ENCODE measurements at regions not wholly inside any gene's neighbourhood (a gene's known extent, or its start where the extent isn't known, plus 50 kb on each side); places are given as distances from the start of the nearest gene placed in this dataset.
"Not testable (repeated sequence)": the region's sequence is repeated elsewhere in the genome, so short reads cannot be mapped to it uniquely, and the experiment has no call there.

DNA sequence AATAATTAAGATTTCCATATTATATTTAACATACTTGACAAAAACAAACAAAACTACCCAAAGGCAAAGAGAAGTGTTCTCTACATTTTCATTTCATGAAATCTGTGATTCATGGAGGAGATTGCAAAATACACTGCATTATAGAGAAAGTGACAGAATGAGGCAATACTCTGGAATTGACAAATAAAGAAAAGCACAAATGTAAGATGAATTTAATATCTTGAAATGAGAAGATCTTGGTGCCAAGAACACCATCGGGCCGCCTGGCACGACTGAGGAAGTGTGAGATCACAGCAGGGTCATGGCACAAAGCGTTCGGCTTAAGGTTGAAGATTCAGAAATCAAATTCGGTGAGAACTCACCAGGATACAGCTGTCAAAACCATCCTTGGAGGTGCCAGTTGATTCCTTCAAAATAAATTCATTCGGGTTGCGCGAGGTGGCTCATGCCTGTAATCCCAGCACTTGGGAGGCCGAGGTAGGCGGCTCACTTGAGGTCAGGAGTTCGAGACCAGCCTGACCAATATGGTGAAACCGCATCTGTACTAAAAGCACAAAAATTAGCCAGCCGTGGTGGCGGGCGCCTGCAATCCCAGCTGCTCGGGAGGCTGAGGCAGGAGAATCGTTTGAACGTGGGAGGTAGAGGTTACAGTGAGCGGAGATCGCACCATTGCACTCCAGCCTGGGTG lies 174.0 kb upstream of the PFKP start:
- DNase-seq (ENCODE audit: low read depth in 2 of 2), result no peak

DNA sequence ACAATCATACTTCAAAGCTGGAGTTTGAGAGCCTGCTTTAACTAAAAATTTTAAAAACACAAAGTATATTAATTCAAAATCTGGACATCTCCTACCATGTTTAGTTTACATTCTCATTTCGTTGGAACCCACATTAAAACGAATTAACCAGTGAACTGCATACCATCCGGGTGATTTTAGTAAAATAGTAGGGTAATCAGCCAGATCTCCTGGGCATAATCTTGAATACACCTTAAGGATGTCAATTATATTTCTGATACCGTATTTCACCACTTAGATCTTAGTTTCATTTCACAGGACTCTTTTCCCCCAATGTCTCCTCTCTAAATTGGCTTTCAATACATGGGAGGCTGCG lies 175.6 kb upstream of the PFKP start:
- DNase-seq (ENCODE audit: low read depth in 2 of 2), result no peak

DNA sequence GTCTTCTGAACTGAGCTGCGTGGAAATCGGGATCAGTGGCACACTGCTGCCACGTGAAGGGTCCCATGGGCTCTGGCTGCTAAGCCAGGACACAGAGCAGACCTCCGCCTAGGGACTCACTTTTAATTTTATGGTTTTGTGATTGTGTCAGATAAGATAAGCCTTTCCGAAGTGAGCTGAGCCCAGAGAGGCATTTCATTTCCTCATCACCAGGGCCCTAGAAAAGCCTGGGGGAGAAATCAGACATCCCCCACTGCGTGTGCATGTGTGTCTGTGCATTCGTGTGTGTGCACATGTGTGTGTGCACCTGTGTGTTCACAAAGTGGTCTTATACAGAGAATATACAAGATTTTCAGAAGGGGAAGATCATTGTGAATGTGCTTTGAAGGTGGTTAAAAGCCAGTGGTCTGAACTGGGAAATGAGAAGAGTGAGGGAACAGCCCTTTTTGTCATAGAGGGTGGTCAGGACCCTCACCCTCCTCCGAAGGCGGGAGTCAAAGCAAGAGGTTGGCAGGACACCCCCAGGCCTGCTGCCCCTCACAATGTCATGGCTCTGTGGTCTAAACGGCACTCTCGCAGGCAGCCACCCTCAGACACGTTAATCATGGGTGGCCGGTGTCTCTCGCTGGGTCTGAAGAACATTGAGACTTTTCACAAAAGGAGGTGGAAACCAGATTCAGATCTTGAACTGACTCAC lies 176.1 kb upstream of the PFKP start:
- DNase-seq (ENCODE audit: low read depth in 2 of 2), result no peak

DNA sequence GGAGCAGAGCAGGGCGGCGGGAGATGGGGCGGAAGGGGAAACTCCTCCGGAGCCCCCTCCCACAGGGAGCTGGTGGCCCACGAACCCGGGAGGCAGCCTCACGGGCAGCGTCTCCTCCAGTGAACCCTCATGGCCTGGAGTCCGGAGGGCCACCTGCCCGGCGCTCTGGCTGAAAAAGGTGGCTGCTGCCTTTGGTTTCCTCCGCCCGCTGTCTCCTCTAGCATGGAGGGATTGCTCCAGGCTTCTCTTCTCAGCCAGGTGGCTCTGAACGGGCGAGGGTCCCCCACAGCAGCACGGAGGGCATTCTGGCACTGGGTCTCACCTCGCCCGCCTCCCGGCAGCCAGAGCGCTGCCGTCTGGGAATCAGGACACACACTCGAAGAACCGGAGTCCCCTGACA lies 177.3 kb upstream of the PFKP start:
- DNase-seq (ENCODE audit: low read depth in 2 of 2), result no peak

DNA sequence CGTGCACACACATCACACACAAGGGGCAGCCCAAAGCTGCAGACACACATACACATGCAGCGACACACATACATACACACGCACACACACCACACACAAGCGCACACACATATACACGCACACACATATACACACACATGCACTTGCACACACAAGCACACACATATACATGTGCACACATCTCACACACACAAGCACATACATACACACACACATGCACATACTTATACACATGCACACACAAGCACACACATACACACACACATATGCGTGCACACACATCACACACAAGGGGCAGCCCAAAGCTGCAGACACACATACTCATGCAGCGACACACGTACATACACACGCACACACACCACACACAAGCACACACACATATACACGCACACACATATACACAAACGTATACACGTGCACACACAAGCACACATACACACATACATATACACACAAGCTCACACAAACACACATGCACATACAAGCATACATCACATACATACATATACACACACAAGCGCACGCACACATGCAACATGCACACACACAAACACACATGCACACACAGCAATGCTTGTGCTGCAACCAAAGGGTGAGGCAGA lies 178.8 kb upstream of the PFKP start:
- DNase-seq (ENCODE audit: low read depth in 2 of 2), result no peak

DNA sequence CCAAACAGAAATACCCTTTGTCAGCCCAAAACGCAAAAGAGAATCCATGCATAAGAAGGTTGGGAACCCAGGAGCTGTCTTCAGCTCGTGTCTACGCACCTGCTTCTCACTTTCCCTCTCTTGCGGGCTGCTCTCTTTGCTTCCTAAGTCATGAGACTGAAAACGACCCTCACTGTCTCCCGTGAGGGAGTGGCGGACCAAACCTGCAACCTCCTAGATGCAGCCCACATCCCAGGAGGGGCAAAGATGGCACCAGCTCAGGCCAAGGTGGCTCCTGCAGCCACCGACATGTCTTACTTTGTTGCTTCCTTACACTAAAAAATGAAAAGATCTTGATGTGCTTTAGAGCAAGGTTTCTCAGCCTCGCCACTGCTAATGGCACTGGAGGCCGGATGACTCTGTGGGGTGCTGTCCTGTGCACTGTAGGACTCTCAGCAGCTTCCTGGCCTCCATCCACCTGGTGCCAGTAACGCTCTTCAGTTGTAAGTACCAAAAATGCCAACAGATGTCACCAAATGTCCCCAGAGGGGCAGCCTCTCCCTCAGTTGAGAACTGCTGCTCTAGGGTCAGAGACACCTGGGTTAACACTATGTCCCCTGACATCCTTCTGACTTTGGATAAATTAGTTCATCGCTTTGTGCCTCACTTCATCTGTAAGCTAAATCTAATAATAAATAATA lies 179.8 kb upstream of the PFKP start:
- DNase-seq (ENCODE audit: low read depth in 2 of 2), result no peak

DNA sequence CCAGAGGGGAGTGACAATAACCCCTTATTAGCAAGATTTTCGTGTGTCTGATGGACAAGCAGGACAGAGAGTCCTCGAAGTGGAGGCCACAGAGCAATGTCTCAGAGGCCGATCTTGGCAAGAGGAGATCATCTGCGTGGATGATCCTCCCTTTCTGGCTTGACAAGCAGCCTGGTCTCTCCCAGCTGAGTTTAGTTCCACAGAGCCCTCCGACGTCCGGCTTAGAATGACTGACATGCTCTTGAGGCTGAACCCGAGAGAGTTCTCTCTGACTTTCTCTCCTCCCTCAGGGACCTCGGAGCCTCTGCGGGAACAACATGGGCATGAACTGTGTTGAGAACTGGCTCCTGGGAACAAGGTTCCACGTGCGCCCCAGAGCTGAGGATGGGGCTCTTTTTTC lies 180.7 kb upstream of the PFKP start:
- no peak for DNase-seq (ENCODE audit: low read depth in 2 of 2)

DNA sequence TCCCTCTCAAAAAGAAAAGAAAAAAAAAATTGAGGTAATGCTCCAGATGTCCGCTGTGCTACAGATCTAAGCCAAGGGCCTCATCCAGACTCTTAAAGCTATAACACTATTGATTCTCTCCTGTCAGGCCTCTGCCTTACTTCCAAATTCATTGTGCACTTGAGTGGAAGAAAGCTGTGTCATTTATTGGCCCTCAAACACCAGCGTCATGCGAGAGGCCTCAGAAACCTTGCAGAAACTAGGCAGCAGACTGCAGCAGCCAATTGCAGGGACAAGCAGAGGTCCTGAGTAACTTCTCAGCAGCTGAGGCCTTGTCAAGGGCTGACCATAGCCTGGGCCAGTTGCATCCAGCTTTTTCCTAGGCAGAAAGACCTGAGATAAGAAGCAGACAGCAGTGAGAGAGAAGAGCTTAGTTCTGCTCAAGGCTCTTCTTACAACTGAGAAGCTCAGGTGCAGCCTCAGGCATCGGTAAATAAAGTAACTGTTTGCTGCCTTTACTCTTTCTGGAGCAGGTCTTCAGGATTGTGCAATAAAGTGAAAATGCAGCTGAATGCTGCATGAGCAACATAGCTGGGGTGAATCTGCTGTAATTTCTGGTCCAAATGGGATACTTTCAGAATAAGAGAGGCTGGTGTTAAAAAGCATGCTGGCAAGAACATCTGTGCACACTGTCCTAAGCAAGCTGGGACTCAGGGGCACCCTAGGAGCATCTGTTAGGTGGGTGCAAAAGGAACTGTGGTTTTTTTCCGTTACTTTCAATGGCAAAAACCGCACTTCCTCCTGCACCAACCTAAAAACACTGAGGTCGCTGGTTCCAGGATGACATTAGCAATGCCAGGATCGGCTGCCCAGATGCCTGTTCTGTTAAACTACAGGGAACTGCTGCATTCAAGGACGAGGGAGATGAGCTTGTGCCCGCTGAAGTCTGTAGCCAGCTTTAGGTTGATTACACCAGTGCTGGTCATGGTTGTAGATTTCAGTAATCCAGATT lies 181.8 kb upstream of the PFKP start:
- DNase-seq (ENCODE audit: low read depth in 2 of 2), result no peak

DNA sequence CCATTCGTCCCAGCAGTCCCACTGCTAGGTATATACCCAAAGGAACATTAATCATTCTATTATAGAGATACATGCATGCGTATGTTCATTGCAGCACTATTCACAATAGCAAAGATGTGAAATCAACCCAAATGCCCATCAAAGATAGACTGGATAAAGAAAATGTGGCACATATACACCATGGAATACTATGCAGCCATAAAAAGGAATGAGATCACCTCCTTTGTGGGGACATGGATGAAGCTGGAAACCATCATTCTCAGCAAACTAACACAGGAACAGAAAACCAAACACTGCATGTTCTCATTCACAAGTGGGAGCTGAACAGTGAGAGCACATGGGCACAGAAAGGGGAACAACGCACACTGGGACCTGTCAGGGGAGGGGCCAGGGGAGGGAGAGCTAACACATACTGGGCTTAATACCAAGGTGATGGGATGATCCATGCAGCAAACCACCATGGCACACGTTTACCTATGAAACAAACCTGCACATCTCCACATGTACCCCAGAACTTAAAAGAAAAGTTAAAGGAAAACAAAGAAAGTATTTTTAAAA lies 183.3 kb upstream of the PFKP start:
- not testable (repeated sequence) for DNase-seq (ENCODE audit: low read depth in 2 of 2)

DNA sequence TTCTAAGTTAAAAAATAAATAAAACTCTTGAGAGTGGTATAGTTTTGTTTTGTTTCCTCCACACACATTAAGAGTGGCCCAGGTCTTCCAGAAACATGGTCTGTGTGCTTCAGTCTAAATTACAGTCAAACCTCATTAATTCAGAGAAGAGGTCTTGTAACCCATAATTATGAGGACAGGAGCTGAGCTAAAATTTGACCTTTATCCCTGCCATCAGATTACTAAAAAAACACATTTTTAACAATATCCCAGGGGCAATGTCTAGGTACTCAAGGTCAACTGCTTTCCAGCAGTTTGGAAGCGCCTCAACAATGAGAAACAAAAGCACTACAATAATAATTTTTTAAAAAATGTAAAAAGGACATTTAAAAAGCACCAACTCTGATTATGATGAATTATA lies 184.1 kb upstream of the PFKP start:
- DNase-seq (ENCODE audit: low read depth in 2 of 2), result no peak

DNA sequence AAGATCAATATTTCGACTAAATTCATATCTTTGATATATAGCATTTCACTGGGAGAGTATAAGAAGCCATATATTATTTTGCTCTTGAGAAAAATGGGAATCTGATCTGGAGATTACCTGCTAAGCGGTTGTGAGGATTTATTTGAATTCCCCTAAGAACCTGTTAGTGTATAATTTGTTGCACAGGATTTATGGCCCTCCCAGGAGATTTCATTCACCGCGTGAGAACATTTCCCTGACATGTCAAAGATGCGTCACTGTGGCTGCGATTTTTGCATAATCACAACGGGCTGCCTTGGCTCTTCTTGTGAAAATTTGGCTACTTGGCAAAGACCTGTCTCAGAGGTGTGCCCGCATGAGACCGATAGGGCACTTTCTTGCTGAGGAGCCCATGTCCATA lies 184.7 kb upstream of the PFKP start:
- DNase-seq (ENCODE audit: low read depth in 2 of 2), result peak; percentile 2

DNA sequence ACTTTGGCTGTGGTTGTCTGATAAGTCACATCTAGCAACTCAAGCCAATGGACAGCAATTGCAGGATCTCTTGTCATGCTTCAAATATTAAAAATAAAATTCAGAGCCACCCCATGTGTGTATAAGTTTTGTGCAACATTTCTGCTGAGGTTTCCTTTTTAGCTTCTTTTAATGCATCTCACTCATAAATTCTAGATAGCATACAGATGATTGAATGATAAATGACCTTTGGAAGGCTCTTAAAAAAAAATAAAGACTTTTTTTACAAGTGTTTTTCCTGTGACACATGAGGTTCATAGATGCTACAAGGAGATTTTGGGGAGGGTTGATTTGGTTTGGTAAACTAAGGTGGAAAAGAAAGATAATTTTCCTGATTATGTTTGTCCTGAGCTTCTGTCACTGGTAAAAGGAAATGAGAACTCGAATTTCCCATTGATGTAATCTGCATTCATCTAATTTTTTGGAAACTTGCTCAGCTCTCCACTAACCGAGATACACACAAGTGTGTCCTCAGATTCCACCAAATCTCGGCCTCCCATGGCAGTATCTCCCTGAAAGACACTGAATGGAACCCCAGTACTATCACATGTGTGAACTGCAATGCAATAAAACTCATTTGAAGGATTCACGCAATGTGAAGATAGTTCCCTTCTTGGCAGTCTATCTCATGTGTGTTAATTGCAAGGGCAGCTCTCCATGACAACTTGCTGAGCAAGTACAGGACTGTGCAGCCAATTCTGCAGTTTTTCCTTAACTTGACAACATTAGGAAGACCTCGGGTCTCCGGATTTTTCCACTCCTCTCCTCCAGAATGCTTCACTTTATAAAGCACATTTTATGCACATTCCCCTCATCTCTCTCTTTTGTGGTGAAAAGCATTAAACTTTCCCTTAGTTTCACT lies 185.4 kb upstream of the PFKP start:
- no peak for DNase-seq (ENCODE audit: low read depth in 2 of 2)

DNA sequence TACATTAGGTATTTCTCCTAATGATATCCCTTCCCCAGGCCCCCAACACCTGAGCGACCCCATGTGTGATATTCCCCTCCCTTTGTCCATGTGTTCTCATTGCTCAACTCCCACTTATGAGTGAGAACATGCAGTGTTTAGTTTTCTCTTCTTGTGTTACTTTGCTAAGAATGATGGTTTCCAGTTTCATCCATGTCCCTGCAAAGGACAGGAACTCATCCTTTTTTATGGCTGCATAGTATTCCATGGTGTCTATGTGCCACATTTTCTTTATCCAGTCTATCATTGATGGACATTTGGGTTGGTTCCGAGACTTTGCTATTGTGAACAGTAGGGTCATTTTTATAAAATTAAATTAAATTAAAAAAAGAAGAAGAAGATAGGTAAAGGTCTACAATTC lies 187.3 kb upstream of the PFKP start:
- DNase-seq (ENCODE audit: low read depth in 2 of 2), result not testable (repeated sequence)

DNA sequence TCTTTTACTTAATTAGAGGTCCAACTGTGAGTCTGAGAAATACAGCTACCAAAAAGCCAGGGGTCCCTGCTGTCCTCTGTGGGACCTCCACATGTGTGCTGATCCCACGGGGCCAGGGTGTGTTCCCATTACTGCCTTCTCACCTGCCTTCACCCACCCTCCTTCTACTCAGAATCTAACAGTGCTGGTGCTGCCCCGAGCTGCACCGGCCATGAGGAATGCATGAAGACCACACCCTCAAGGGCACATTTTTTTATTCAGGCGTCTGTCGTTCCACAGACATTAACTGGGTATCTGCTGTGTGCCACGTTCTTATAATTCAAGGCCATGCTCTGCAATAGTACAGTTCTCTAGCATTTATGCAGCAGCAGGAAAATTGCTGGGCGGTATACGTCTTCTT lies 188.5 kb upstream of the PFKP start:
- no peak for DNase-seq (ENCODE audit: low read depth in 2 of 2)

DNA sequence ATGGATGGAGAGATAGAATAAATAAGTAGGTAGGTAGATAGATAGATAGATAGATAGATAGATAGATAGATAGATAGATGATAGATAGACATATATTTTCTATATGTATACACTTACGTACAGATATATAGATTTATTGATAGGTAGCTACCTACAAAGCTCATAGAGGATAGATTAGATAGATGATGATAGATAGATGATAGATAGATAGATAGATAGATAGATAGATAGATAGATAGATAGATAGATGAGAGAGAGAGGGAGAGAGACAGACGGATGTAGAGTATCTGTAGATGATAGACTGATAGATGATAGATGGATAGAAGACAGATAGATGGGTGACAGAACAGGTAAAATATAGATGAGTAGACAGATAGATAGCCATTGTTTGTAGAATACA lies 191.3 kb upstream of the PFKP start:
- DNase-seq (ENCODE audit: low read depth in 2 of 2), result no peak

DNA sequence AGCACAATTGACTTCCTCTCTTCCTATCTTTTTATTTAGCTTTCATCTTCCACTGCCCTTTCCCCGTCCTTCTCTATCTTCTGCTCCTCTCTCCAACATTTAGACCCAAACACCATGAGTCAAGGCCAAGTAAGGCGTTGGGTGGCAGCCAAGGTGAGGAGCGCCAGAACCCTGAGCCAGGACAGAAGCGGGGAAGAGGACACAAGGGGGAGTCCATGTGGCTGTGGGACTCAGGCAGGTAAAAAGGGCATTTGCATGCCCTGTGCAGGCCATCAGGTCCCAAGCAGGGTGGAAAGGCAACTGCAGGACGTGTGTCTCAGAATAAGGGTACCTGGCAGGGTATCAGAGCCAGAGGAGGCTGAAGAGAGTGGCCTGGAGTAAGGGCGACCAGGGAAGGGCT lies 192.4 kb upstream of the PFKP start:
- no peak for DNase-seq (ENCODE audit: low read depth in 2 of 2)

DNA sequence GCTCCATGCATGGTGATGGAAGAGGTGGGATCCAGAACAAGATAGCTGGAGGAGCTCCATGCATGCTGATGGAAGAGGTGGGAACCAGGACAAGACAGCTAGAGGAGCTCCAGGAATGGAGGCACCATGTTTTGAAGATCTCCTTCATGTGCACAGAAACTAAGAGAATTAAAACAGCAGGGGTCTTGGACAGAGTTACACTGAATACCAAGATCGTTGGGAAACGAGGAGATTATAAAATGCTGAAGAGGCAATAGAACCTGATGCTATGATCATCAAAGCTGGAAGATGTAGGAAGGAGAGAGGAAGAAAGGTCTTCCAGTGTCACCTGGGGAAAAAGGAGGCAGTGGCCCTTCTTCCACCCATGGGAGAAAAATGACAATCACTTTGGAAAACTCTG lies 193.6 kb upstream of the PFKP start:
- no peak for DNase-seq (ENCODE audit: low read depth in 2 of 2)

DNA sequence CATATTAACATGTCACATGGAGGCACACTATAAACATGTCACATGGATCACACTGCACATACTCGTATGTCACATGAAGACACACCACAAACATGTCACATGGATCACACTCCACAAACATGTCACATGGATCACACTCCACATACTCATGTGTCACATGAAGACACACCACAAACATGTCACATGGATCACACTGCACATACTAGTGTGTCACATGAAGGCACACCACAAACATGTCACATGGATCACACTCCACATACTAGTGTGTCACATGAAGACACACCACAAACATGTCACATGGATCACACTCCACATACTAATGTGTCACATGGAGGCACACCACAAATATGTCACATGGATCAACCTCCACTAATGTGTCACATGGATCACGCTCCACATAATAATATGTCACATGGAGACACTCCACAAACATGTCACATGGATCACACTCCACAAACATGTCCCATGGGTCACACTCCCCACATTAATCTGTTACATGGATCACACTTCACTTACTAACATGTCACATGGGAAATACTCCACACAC lies 195.6 kb upstream of the PFKP start:
- DNase-seq (ENCODE audit: low read depth in 2 of 2), result no peak

DNA sequence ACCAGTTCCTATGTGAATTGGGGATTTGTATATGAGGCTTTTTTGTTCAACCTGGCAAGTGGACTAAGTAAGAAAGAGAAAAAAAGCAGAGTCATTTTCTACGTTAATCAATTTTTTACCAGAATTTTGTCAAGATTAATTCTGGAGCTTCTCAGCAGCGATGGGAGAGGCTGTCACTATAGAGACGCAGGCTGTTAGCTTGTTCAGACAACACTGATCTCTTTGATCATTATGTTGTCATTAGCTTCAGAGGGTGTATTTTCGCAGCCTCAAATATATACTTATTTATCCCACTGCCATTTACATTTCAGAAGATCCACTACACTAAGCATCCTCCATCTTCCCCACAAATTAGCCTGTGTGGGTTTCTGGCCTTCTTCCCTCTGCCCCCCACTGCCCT lies 196.7 kb upstream of the PFKP start:
- DNase-seq (ENCODE audit: low read depth in 2 of 2), result no peak

DNA sequence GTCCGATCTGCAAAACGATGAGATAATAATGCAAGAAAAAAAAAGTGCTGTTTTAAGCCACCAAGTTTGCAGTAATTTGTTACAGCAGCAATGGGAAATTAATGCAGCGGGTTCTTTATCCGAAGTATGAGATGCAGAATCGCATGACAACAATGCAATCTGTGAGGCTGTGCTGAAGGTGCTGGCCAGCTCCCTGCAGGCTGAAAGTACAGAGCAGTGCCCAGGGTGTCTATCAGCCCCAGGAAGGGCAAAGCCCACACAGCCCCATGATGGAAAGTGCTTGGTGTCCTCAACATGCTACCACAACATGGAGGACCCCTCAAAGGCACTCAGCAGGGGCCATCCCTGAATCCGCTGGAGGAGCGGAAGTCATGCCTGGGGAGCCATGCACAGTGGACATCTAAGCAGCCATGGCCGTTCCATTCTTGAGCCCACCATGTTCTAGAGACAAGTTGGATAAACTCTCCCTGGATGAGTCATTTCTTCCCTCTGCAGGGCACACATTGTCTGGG lies 199.5 kb upstream of the PFKP start:
- no peak for DNase-seq (ENCODE audit: low read depth in 2 of 2)
